SK-N-MC (cell line): ENCODE measurements at regions not wholly inside any gene's neighbourhood (a gene's known extent, or its start where the extent isn't known, plus 50 kb on each side); places are given as distances from the start of the nearest gene placed in this dataset.

Experiments used
- DNase-seq: peaks from one replicate; pipeline ENCODE4 v3.0.0-alpha.2; 2011; ENCODE audit warnings: low read depth, low spot score
- H3K27ac ChIP-seq: fragments of 200-600 bp; sonication (generic); 2 replicates; pipeline ENCODE4 v1.5.1; 2016; ENCODE audit warnings: mixed run types
- H3K36me3 ChIP-seq: fragments of 200-600 bp; sonication (generic); 2 replicates; pipeline ENCODE4 v1.6.1; 2017; ENCODE audit warnings: antibody characterized with exemption, low read length, mixed read lengths; ENCODE audit not compliant: insufficient read depth
- H3K4me3 ChIP-seq: fragments of 200-600 bp; sonication (generic); 2 replicates; pipeline ENCODE4 v1.5.1; 2016
- H3K9ac ChIP-seq: fragments of 200-600 bp; sonication (generic); 2 replicates; pipeline ENCODE4 v1.8.0; 2017; ENCODE audit warnings: mixed run types, mixed read lengths; ENCODE audit not compliant: insufficient read length
- H3K9me3 ChIP-seq: fragments of 200-600 bp; sonication (generic); 2 replicates; pipeline ENCODE4 v1.6.1; 2017; ENCODE audit warnings: low read depth, mild to moderate bottlenecking, antibody characterized with exemption, low read length, moderate library complexity, mixed read lengths
- EZH2 ChIP-seq: fragments of 200-600 bp; sonication (generic); IDR thresholded peaks from one replicate; pipeline ENCODE4 v1.6.1; 2017; ENCODE audit warnings: antibody characterized with exemption
- FOXP2 ChIP-seq: optimal IDR thresholded peaks from 2 replicates; pipeline ENCODE3; 2011; ENCODE audit warnings: mild to moderate bottlenecking, moderate library complexity; ENCODE audit not compliant: insufficient read depth; ENCODE audit errors: extremely low read length, control extremely low read depth
- POLR2AphosphoS5 ChIP-seq: IDR thresholded peaks from 2 replicates; pipeline ENCODE4 v1.6.1; 2012; ENCODE audit warnings: mild to moderate bottlenecking, low read depth, low read length, borderline replicate concordance

DNA sequence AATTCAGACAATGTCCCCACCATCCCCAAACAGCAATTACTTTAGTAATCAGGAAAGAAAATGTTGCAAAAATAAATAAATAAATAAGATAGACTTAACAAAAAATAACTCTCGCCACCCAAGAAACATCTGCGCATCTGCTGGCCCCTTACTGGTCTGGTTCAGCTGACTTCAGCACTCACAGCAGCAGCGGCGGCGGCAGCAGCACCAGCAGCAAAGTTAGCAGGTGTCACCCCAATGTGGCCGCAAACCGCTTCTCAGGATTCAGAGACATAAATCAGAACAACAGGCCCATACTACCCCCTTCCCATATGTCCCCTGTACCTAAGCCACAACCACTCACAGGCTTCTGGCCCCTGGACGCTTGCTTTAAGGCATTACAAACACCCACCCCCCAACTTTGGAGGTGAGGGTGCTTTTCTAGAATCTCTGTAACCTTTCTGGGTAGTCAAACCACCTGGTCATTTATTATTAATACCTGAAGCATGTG, 593.0 kb downstream of the BNC2 start:
- no peak overlapping the region for H3K9ac ChIP-seq
- no peak overlapping the region for H3K27ac ChIP-seq
- TF ChIP-seq FOXP2 (no peak), EZH2 (no peak), POLR2AphosphoS5 (no peak)
- DNase-seq: no peak
- H3K4me3 ChIP-seq: no peak overlapping the region
- no peaks in the 10 kb centered on the region for H3K36me3 ChIP-seq
- no peaks in the 10 kb centered on the region for H3K9me3 ChIP-seq

DNA sequence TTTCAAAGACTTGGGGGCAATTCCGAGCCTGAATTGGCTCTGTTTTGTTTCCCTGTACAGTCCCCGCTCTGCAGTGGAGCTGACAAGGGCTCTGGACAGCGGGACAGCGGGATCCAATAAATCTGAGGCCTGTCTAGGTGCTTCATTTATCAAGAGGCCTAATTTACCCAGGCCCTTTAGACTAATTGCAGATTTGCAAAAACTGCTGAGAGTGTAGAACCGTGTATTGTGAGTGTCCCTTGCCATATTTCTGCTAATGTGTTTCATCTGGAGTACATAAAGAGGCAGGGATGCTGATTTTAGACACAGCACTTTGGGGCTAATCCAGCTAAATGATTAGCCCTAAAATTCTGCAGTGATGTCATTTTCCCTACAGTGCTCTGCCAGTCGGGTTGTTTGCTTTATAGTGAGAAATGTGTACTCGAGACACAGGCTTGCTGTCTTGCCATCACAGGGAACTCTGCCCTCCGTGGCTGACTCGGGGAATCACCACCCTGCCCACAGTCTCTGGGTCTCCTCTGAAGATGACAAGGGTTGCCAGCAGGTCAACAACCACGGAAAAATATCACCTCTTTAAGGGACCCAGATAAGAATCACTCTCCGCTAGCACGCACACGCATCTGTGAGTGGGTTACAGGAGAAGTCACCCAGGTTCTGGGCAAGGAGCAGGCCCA, 592.0 kb downstream of the BNC2 start:
- TF ChIP-seq EZH2 (no peak), FOXP2 (no peak), POLR2AphosphoS5 (no peak)

DNA sequence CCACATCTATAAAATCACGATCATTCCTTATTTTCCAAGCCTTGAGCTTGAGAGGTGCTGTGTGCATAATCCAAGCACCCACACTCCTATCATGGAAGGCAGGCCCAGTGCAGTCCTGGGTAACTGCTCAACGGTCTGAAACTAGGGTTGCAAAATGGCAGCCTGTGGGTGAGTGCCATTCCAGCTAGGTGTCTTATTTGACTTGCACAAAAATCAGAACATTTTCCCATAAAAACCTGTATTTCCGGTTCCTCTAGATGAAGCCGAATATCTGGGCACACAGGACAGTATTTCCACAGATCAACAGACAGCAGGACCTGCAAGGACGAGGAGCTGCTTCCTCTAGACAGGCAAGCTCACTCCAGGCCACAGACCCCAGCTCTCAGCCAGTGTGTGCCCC, 588.8 kb downstream of the BNC2 start:
- Histone ChIP-seq H3K27ac (no peak overlapping the region), H3K9me3 (no peaks in the 10 kb centered on the region)
- TF ChIP-seq FOXP2 (no peak), POLR2AphosphoS5 (no peak), EZH2 (no peak)

More for the DNA sequence above, 592.0 kb downstream of the BNC2 start:
- Histone ChIP-seq H3K36me3 (no peaks in the 10 kb centered on the region), H3K4me3 (no peak overlapping the region), H3K9ac (no peak overlapping the region), H3K27ac (no peak overlapping the region), H3K9me3 (no peaks in the 10 kb centered on the region)
- no peak for DNase-seq

DNA sequence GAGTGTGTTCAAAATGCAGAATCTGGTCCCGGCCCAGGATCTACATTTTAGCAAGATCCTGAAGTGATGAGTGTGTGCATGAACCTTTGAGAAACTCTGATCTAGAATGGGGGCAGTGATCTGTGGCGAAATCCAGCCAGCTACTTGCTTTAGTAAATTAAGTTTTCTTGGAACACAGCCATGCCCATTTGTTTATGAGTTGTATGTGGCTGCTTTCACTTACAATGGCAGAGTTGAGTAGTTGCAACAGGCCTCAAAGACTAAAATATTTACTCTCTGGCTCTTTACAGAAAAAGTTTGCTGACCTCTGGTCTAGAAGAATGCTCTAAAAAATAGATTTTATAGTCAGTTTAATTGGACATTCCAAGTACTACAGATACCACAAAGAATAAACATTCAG, 588.3 kb downstream of the BNC2 start:
- DNase-seq: peak; percentile 10
- no peak overlapping the region for H3K9ac ChIP-seq
- no peak overlapping the region for H3K4me3 ChIP-seq
- TF ChIP-seq FOXP2 (no peak), EZH2 (no peak), POLR2AphosphoS5 (no peak)
- no peaks in the 10 kb centered on the region for H3K9me3 ChIP-seq
- H3K27ac ChIP-seq: no peak overlapping the region
- no peaks in the 10 kb centered on the region for H3K36me3 ChIP-seq

More for the DNA sequence above, 588.8 kb downstream of the BNC2 start:
- DNase-seq: no peak
- H3K4me3 ChIP-seq: no peak overlapping the region
- no peak overlapping the region for H3K9ac ChIP-seq
- H3K36me3 ChIP-seq: no peaks in the 10 kb centered on the region

DNA sequence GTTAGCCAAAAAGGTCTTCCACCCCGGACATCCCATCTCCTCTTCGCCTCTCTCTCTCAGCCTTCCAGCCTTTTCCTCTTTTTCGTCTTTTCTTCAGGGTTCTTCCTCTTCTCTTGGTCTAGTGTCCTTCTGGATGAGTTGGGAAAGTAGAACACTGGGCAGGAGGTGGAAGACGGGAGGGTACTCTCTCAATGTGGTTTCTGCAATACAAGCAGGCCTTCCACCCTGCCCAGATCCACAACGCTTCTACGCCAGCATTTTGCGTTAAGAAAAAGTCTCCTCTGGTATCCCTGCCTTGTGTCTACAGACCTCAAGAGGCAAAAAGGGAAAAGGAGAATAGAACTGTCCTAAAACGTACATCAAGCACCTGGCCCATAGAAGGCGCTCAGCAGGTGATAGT, 587.8 kb downstream of the BNC2 start:
- no peaks in the 10 kb centered on the region for H3K9me3 ChIP-seq
- no peak overlapping the region for H3K4me3 ChIP-seq
- TF ChIP-seq EZH2 (no peak), FOXP2 (no peak), POLR2AphosphoS5 (no peak)
- no peak for DNase-seq
- H3K27ac ChIP-seq: no peak overlapping the region
- H3K9ac ChIP-seq: no peak overlapping the region
- no peaks in the 10 kb centered on the region for H3K36me3 ChIP-seq

DNA sequence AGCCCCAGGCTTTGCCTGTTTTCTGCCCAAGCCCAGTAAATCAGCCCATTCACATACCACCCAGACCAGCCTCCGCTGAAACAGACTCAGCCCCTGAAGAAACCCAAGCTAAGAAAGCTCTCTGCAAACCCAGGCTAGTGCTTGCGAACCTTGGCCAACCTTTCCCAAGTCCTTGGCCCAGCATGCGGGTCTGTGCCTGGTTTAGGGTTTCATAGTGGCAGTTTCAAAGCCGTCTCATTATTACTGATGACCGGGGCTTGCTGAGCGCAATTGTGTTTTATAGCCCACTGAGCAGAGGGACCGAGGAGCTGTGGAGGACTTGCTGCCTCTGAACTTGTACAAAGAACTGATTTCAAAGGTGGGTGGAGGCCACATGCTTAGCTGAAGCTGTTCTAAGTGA, 584.3 kb downstream of the BNC2 start:
- TF ChIP-seq POLR2AphosphoS5 (no peak), FOXP2 (no peak), EZH2 (no peak)
- Histone ChIP-seq H3K27ac (no peak overlapping the region), H3K9me3 (no peaks in the 10 kb centered on the region), H3K36me3 (no peaks in the 10 kb centered on the region), H3K9ac (no peak overlapping the region), H3K4me3 (no peak overlapping the region)
- DNase-seq: no peak

DNA sequence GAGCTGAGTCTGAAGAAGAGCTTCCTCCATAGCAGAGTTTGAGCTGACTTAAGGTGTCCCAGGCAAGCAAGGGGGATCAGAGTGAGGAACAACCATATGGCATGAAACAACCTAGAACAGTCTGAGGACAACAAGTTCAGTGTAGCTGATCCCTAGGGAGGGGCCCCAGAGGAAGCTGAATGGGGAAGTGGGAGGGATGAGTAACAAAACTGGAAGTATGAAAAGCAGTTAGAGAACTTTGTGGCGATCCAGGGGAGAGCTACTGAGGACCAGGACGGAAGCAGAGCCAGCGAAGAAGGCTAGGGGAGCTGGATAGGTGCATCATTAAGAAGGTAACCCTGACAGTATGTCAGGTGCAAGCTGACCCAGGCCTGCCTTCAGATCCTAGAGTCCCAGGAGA, 580.8 kb downstream of the BNC2 start:
- H3K27ac ChIP-seq: no peak overlapping the region
- TF ChIP-seq FOXP2 (no peak), POLR2AphosphoS5 (no peak), EZH2 (no peak)
- no peak overlapping the region for H3K4me3 ChIP-seq
- H3K9me3 ChIP-seq: no peaks in the 10 kb centered on the region
- H3K9ac ChIP-seq: no peak overlapping the region
- no peaks in the 10 kb centered on the region for H3K36me3 ChIP-seq
- DNase-seq: no peak

DNA sequence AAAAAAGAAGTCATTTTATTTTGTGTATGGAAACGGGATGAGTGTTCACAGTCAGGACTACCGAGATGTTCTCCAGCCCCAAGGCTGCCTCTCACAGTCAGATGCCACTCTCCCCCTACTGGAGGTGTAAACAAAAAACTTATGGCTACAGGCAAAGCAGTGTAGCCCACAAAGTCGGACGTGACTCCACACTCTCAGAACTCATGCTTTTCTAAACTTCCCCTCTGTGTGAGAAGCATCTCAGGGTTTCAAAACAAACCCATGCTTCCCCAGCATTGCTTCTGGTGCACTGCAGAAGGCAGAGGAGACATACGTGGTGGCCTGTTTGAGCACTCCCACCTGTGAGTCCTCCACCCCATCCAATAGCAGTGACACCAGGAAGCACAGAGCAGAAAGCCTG, 580.3 kb downstream of the BNC2 start:
- Histone ChIP-seq H3K9ac (no peak overlapping the region), H3K36me3 (no peaks in the 10 kb centered on the region), H3K4me3 (no peak overlapping the region), H3K9me3 (no peaks in the 10 kb centered on the region), H3K27ac (no peak overlapping the region)
- TF ChIP-seq EZH2 (no peak), FOXP2 (no peak), POLR2AphosphoS5 (no peak)
- no peak for DNase-seq

DNA sequence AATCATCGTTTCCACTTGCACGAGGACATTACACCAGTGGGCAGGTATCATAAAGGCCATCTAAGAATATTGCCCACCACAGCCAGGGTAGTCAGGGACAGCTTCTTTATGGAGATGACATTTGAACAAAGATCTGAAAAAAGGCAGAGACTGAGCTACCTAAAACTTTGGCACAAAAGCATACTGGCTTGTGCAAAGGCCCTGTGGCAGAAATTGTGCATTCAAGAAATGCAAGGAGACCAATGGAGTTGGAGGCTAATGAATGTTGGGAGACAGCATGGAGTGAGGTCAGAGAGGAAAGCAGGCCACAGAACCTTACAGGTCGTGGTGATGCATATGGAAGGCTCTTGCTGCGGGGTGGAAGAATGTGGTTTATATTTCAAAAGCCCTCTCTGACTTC, 578.5 kb downstream of the BNC2 start:
- no peaks in the 10 kb centered on the region for H3K9me3 ChIP-seq
- H3K27ac ChIP-seq: no peak overlapping the region
- H3K9ac ChIP-seq: no peak overlapping the region
- TF ChIP-seq POLR2AphosphoS5 (no peak), EZH2 (no peak), FOXP2 (no peak)
- no peak for DNase-seq
- no peaks in the 10 kb centered on the region for H3K36me3 ChIP-seq
- no peak overlapping the region for H3K4me3 ChIP-seq
